ENCODE measurements at regions not wholly inside any gene's neighbourhood (a gene's known extent, or its start where the extent isn't known, plus 50 kb on each side); places are given as distances from the start of the nearest gene placed in this dataset.

- Histone ChIP-seq H3K4me2 (no peak overlapping the region), H2AFZ (replicated peaks) (no peak overlapping the region), H3K4me1 (no peaks in the 10 kb centered on the region), H3F3A (ENCODE audit: low read depth) (no peaks in the 10 kb centered on the region), H3K36me3 (no peaks in the 10 kb centered on the region), H3K9me3 (ENCODE audit: low read depth) (no peaks in the 10 kb centered on the region), H3K27me3 (no peaks in the 10 kb centered on the region), H3K9ac (no peak overlapping the region), H3K4me3 (no peak overlapping the region), H4K20me1 (ENCODE audit: low read depth) (no peaks in the 10 kb centered on the region), H3K79me2 (ENCODE audit: low read depth) (no peaks in the 10 kb centered on the region), H3K27ac (no peak overlapping the region)
- H3K4me3 Mint-ChIP-seq = no peak overlapping the region
- no peak overlapping the region for H3K27ac Mint-ChIP-seq
- H3K27me3 Mint-ChIP-seq (ENCODE audit: insufficient read depth, low read depth) = peaks cover 5% of the 10 kb centered on the region
- no peak for DNase-seq (ENCODE audit: low spot score)
- TF ChIP-seq EZH2phosphoT487 (IDR thresholded peaks at IDR 0.05) = no peak
- H3K9me3 Mint-ChIP-seq = peaks cover 15% of the 10 kb centered on the region
- no peaks in the 10 kb centered on the region for H3K36me3 Mint-ChIP-seq
- peaks cover 4% of the 10 kb centered on the region for H3K4me1 Mint-ChIP-seq
Observed at GRCh38 chr1:29838738-29839320, 602.5 kb downstream of the PTPRU start.

GRCh38 chr1:29836651-29837646 is 600.6 kb downstream of the PTPRU start:
- H3K9me3 ChIP-seq (ENCODE audit: low read depth) = no peaks in the 10 kb centered on the region
- Mint-ChIP-seq H3K4me1 (peaks cover 4% of the 10 kb centered on the region), H3K36me3 (no peaks in the 10 kb centered on the region), H3K4me3 (no peak overlapping the region), H3K27ac (peak overlapping the region; percentile 87), H3K27me3 (ENCODE audit: insufficient read depth, low read depth) (peaks cover 6% of the 10 kb centered on the region), H3K9me3 (peaks cover 6% of the 10 kb centered on the region)
- H3K4me2 ChIP-seq = no peak overlapping the region
- H3K27me3 ChIP-seq = no peaks in the 10 kb centered on the region
- H3K4me3 ChIP-seq = no peak overlapping the region
- no peaks in the 10 kb centered on the region for H3K79me2 ChIP-seq (ENCODE audit: low read depth)
- no peaks in the 10 kb centered on the region for H3K4me1 ChIP-seq
- no peak overlapping the region for H2AFZ ChIP-seq (replicated peaks)
- TF ChIP-seq EZH2 (IDR thresholded peaks at IDR 0.05) = no peak
- TF ChIP-seq CTCF (IDR thresholded peaks at IDR 0.05) = no peak
- no peak for TF ChIP-seq EZH2phosphoT487 (IDR thresholded peaks at IDR 0.05)
- DNase-seq (ENCODE audit: low spot score) = no peak
- no peak overlapping the region for H3K27ac ChIP-seq
- H3K9ac ChIP-seq = no peak overlapping the region
- no peaks in the 10 kb centered on the region for H3K36me3 ChIP-seq
- H3F3A ChIP-seq (ENCODE audit: low read depth) = no peaks in the 10 kb centered on the region
- H4K20me1 ChIP-seq (ENCODE audit: low read depth) = no peaks in the 10 kb centered on the region

- Histone ChIP-seq H3K27ac (no peak overlapping the region), H4K20me1 (ENCODE audit: low read depth) (no peaks in the 10 kb centered on the region), H3K4me3 (no peak overlapping the region), H3K9ac (no peak overlapping the region), H3K27me3 (no peaks in the 10 kb centered on the region), H2AFZ (replicated peaks) (no peak overlapping the region), H3K79me2 (ENCODE audit: low read depth) (no peaks in the 10 kb centered on the region), H3K9me3 (ENCODE audit: low read depth) (no peaks in the 10 kb centered on the region), H3F3A (ENCODE audit: low read depth) (no peaks in the 10 kb centered on the region), H3K4me2 (no peak overlapping the region), H3K4me1 (no peaks in the 10 kb centered on the region), H3K36me3 (no peaks in the 10 kb centered on the region)
- Mint-ChIP-seq H3K4me1 (peaks cover 4% of the 10 kb centered on the region), H3K27ac (no peak overlapping the region), H3K36me3 (no peaks in the 10 kb centered on the region), H3K27me3 (ENCODE audit: insufficient read depth, low read depth) (peaks cover 6% of the 10 kb centered on the region), H3K4me3 (no peak overlapping the region), H3K9me3 (no peaks in the 10 kb centered on the region)
- no peak for TF ChIP-seq EZH2 (IDR thresholded peaks at IDR 0.05)
- peak; percentile 7 for TF ChIP-seq CTCF (IDR thresholded peaks at IDR 0.05)
- DNase-seq (ENCODE audit: low spot score) = no peak
Observed at GRCh38 chr1:29835874-29836273, 599.6 kb downstream of the PTPRU start.

- Histone ChIP-seq H2AFZ (replicated peaks) (no peak overlapping the region), H3K4me3 (no peak overlapping the region), H3K4me1 (no peaks in the 10 kb centered on the region), H3F3A (ENCODE audit: low read depth) (no peaks in the 10 kb centered on the region), H4K20me1 (ENCODE audit: low read depth) (no peaks in the 10 kb centered on the region), H3K27ac (no peak overlapping the region), H3K9me3 (ENCODE audit: low read depth) (no peaks in the 10 kb centered on the region), H3K9ac (no peak overlapping the region), H3K27me3 (no peaks in the 10 kb centered on the region), H3K79me2 (ENCODE audit: low read depth) (no peaks in the 10 kb centered on the region), H3K4me2 (no peak overlapping the region), H3K36me3 (no peaks in the 10 kb centered on the region)
- H3K4me1 Mint-ChIP-seq = peaks cover 4% of the 10 kb centered on the region
- H3K9me3 Mint-ChIP-seq = no peaks in the 10 kb centered on the region
- no peak overlapping the region for H3K4me3 Mint-ChIP-seq
- H3K27ac Mint-ChIP-seq = no peak overlapping the region
- no peak for DNase-seq (ENCODE audit: low spot score)
- no peaks in the 10 kb centered on the region for H3K36me3 Mint-ChIP-seq
- TF ChIP-seq EZH2phosphoT487 (IDR thresholded peaks at IDR 0.05) (no peak), CTCF (IDR thresholded peaks at IDR 0.05) (no peak), EZH2 (IDR thresholded peaks at IDR 0.05) (no peak)
- H3K27me3 Mint-ChIP-seq (ENCODE audit: insufficient read depth, low read depth) = peaks cover 6% of the 10 kb centered on the region
Observed at GRCh38 chr1:29835406-29835805, 599.1 kb downstream of the PTPRU start.

All from neural progenitor cell (in vitro differentiated cells).